HG03175 (cell line): ENCODE measurements at regions not wholly inside any gene's neighbourhood (a gene's known extent, or its start where the extent isn't known, plus 50 kb on each side); places are given as distances from the start of the nearest gene placed in this dataset.

Experiments
- ATAC-seq: cut with Tn5 transposase; IDR thresholded peaks from one replicate; pipeline ENCODE4 v1.9.1; 2021; ENCODE audit warnings: mild to moderate bottlenecking, moderate library complexity; ENCODE audit not compliant: unreplicated experiment

- no peak for ATAC-seq
Observed at GRCh38 chrX:96619588-96619987, 65.1 kb upstream of the DIAPH2 start.

GRCh38 chrX:96621811-96622210 is 62.8 kb upstream of the DIAPH2 start:
- ATAC-seq: no peak
